ENCODE measurements at regions not wholly inside any gene's neighbourhood (a gene's known extent, or its start where the extent isn't known, plus 50 kb on each side); places are given as distances from the start of the nearest gene placed in this dataset.
"Not testable (repeated sequence)": the region's sequence is repeated elsewhere in the genome, so short reads cannot be mapped to it uniquely, and the experiment has no call there.

DNA sequence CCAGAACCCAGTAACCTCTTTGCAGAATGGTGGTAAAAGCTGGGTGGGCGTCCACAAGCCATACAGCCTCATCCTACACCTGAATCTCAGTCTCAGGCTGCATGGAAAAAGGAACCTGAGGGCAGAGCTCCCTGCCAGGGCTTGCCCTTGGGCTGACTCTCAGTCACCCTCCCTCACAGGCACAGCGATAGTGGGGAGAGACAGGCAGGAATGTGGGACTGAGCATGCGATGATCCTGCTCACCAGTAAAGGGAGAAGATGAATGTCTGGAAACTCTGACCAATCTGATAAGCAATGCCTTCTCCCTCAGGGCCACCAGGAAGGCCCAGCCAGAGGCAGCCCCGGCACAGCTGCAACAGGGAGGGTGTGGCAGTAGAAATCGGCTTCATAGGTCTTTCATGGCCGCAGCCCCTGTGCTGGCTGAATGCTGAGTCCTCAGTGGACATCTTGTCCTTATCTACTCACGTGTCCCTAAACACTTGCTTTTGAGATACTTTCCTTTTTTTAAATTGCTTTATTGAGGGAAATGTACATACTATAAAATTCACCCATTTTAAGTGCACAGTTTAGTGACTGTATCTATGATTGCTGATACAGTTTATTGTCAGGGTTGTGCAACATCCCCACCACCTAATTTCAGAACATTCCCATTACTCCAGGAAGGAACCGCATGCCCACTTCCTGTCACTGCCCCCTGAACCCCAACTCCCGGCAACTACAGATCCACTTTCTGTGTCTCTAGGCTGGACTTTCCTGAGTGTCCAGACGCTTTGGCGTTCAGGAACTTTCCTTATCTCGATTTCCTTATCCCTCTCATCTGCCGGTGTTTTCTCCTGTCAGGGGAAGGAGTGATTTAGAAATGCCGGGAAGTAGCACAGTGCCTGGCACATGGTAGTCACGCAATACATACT lies 258.1 kb downstream of the PCNX1 start:
- Mint-ChIP-seq H3K9me3 (peaks cover 14% of the 10 kb centered on the region), H3K36me3 (ENCODE audit: low read depth) (peaks cover 18% of the 10 kb centered on the region), H3K4me3 (no peak overlapping the region), H3K27me3 (ENCODE audit: insufficient read depth) (peaks cover 3% of the 10 kb centered on the region), H3K27ac (peak overlapping the region; percentile 28; the same call in 1 of the 2 replicates), H3K4me1 (ENCODE audit: low read depth) (peaks cover 29% of the 10 kb centered on the region)
- peak; percentile 26 for DNase-seq
- TF ChIP-seq, protein P1, sequence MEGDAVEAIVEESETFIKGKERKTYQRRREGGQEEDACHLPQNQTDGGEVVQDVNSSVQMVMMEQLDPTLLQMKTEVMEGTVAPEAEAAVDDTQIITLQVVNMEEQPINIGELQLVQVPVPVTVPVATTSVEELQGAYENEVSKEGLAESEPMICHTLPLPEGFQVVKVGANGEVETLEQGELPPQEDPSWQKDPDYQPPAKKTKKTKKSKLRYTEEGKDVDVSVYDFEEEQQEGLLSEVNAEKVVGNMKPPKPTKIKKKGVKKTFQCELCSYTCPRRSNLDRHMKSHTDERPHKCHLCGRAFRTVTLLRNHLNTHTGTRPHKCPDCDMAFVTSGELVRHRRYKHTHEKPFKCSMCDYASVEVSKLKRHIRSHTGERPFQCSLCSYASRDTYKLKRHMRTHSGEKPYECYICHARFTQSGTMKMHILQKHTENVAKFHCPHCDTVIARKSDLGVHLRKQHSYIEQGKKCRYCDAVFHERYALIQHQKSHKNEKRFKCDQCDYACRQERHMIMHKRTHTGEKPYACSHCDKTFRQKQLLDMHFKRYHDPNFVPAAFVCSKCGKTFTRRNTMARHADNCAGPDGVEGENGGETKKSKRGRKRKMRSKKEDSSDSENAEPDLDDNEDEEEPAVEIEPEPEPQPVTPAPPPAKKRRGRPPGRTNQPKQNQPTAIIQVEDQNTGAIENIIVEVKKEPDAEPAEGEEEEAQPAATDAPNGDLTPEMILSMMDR (IDR thresholded peaks at IDR 0.05) = no peak

DNA sequence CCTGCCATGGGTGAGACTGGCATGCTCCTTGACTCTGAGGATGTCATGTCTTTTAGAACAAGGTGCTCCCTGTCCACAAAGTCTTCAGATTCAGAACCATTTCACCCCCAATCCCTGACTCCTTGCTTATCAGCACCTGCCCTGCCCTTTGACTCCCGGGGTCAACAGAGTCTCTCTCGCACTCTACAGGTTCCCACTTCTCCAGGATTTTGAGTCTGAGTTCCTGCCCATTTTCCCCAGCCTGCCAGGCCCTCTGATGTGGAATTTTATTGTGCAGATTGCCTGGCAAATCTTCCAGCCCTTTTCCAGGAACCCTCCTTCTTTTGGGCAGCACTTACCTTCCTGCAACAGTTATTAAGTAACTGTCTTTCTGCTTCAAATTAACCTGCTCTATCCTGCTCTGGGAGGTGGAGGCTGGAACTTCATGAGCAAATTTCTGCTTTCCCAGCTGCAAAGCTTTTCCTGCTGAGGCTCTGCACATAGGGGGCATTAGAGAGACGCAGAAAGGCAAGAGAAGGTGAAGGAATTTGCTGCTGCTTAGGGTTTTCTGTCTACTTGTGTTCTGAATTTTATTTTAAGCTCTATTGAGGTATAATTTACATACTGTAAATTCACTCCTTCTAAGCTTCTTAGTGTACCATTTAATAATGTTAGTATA lies 259.1 kb downstream of the PCNX1 start:
- peak; percentile 74 for DNase-seq
- H3K9me3 Mint-ChIP-seq = peaks cover 4% of the 10 kb centered on the region; the same call in 1 of the 2 replicates
- no peak overlapping the region for H3K4me3 Mint-ChIP-seq
- 0 out of 2 replicates have a peak overlapping the region, but pooled peaks have one; percentile 5 for H3K27ac Mint-ChIP-seq
- TF ChIP-seq, protein P1 (IDR thresholded peaks at IDR 0.05) = peak; percentile 79
- peaks cover 9% of the 10 kb centered on the region for H3K36me3 Mint-ChIP-seq (ENCODE audit: low read depth)
- peaks cover 3% of the 10 kb centered on the region for H3K27me3 Mint-ChIP-seq (ENCODE audit: insufficient read depth)
- H3K4me1 Mint-ChIP-seq (ENCODE audit: low read depth) = peaks cover 29% of the 10 kb centered on the region

DNA sequence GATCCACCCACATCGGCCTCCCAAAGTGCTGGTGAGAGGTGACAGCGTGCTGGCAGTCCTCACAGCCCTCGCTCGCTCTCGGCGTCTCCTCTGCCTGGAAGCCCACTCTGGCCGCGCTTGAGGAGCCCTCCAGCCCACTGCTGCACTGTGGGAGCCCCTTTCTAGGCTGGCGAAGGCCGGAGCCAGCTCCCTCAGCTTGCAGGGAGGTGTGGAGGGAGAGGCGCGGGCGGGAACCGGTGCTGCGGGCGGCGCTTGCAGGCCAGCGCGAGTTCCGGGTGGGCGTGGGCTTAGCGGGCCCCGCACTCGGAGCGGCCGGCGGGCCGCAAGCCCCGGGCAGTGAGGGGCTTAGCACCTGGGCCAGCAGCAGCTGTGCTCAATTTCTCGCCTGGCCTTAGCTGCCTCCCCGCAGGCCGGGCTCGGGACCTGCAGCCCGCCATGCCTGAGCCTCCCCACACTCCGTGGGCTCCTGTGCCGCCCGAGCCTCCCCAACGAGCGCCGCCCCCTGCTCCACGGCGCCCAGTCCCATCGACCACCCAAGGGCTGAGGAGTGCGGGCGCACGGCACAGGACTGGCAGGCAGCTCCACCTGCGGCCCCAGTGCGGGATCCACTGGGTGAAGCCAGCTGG lies 260.2 kb downstream of the PCNX1 start:
- not testable (repeated sequence) for H3K36me3 Mint-ChIP-seq (ENCODE audit: low read depth)

DNA sequence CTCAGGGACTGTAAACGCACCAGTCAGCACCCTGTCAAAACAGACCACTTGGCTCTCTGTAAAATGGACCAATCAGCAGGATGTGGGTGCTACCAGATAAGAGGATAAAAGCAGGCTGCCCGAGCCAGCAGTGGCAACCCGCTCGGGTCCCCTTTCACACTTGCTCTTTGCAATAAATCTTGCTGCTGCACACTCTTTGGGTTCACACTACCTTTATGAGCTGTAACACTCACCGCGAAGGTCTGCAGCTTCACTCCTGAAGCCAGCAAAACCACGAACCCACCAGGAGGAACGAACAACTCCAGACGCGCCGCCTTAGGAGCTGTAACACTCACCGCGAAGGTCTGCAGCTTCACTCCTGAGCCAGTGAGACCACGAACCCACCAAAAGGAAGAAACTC lies 260.9 kb downstream of the PCNX1 start:
- not testable (repeated sequence) for H3K27me3 Mint-ChIP-seq (ENCODE audit: insufficient read depth); H3K27ac Mint-ChIP-seq; DNase-seq; H3K9me3 Mint-ChIP-seq; H3K36me3 Mint-ChIP-seq (ENCODE audit: low read depth); H3K4me3 Mint-ChIP-seq
- H3K4me1 Mint-ChIP-seq (ENCODE audit: low read depth) = peaks cover 29% of the 10 kb centered on the region

More for the DNA sequence above, 260.2 kb downstream of the PCNX1 start:
- H3K27ac Mint-ChIP-seq; H3K4me3 Mint-ChIP-seq; DNase-seq; H3K9me3 Mint-ChIP-seq; H3K27me3 Mint-ChIP-seq (ENCODE audit: insufficient read depth): not testable (repeated sequence)
- H3K4me1 Mint-ChIP-seq (ENCODE audit: low read depth) = peaks cover 29% of the 10 kb centered on the region

DNA sequence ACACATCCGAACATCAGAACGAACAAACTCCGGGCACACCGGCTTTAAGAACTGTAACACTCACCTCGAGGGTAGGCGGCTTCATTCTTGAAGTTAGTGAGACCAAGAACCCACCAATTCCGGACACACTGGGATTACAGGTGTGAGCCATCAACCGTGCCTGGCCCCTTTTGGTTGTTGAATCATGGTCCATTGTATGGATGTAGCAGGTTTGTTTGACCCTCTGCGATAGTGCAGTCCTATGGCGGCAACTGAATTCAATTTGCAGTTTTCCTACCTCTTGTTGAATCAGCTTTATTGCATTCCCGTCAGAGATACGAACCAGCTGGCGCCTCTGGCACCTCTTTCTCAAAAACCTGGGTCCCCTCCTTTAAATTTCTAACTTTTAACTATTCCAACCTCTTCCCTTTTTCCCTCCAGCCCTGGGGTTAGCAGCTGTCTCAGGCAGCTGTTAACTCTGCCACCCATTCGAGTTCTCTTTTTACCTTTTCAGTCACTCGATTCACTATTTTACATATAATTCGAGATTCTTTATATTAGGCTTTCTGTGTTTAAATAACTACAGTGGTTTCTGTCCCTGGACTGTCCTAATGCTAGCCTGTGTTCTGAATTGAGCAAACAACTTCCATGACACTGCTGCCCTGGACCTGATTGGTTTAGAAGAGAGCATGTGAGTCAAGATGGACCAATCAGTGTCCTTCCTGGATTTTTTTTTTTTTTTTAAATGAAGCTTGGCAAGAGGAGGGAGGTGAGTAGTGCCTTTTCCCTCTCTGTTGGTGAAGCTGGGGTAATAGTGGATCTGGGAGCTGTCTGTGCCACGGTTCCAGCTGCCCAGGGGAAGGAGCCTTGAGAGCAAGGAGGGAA lies 261.5 kb downstream of the PCNX1 start:
- peaks cover 6% of the 10 kb centered on the region; the same call in 1 of the 2 replicates for H3K36me3 Mint-ChIP-seq (ENCODE audit: low read depth)
- TF ChIP-seq, protein P1 (IDR thresholded peaks at IDR 0.05) = no peak
- no peak overlapping the region for H3K27ac Mint-ChIP-seq
- peaks cover 22% of the 10 kb centered on the region for H3K4me1 Mint-ChIP-seq (ENCODE audit: low read depth)
- no peak for DNase-seq
- H3K9me3 Mint-ChIP-seq = peaks cover 4% of the 10 kb centered on the region; the same call in 1 of the 2 replicates
- H3K4me3 Mint-ChIP-seq = no peak overlapping the region
- peaks cover 3% of the 10 kb centered on the region for H3K27me3 Mint-ChIP-seq (ENCODE audit: insufficient read depth)

DNA sequence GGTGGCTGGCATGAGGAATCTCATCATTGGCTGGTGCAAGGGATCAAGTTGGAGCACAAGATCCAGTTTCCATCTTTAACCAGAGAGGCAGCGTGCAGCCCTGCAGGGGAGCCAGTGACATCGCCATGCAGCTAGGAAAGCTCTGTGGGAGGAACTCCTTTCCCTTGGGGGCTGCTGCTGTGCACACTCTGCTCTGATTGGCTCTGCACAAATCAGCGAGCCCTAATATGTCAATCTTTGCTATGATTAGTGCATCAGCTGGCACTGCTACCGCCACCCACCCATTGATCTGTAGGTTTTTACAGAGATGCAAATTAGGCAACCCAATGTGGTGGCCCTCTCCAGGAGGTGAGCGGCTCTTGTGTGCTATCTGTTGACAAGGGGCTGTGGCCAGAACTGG lies 262.6 kb downstream of the PCNX1 start:
- Mint-ChIP-seq H3K4me1 (ENCODE audit: low read depth) (peaks cover 20% of the 10 kb centered on the region), H3K9me3 (peaks cover 4% of the 10 kb centered on the region; the same call in 1 of the 2 replicates), H3K27me3 (ENCODE audit: insufficient read depth) (peaks cover 3% of the 10 kb centered on the region), H3K4me3 (no peak overlapping the region), H3K27ac (no peak overlapping the region), H3K36me3 (ENCODE audit: low read depth) (peaks cover 6% of the 10 kb centered on the region; the same call in 1 of the 2 replicates)
- TF ChIP-seq, protein P1 (IDR thresholded peaks at IDR 0.05) = no peak
- DNase-seq = no peak
